Lower lobe of right lung (tissue), 2 donors: ENCODE measurements at regions not wholly inside any gene's neighbourhood (a gene's known extent, or its start where the extent isn't known, plus 50 kb on each side); places are given as distances from the start of the nearest gene placed in this dataset.

ENCODE experiments used
- ATAC-seq, 2 donors: fragments of 200-7000 bp; cut with Tn5 transposase; one replicate each; pipeline ENCODE4 v1.9.1; 2020 to 2022; ENCODE audit warnings: mild to moderate bottlenecking in 2 of 2, moderate library complexity in 2 of 2
- DNase-seq: peaks from one replicate; pipeline ENCODE4 v3.0.0-alpha.2; 2020
- H3K27ac ChIP-seq: fragments of 200-600 bp; one replicate; pipeline ENCODE4 v1.8.0; 2022
- H3K27me3 ChIP-seq: fragments of 200-600 bp; one replicate; pipeline ENCODE4 v1.8.0; 2022; ENCODE audit warnings: low read depth
- H3K36me3 ChIP-seq: fragments of 200-600 bp; one replicate; pipeline ENCODE4 v1.8.0; 2022; ENCODE audit warnings: mild to moderate bottlenecking
- H3K4me1 ChIP-seq: fragments of 200-600 bp; one replicate; pipeline ENCODE4 v1.8.0; 2022
- H3K4me3 ChIP-seq: fragments of 200-600 bp; one replicate; pipeline ENCODE4 v1.8.0; 2022; ENCODE audit warnings: mild to moderate bottlenecking
- H3K9me3 ChIP-seq: fragments of 200-600 bp; one replicate; pipeline ENCODE4 v1.8.0; 2022
- intact Hi-C: fragments of 100-400 bp; cut with DNase I; formaldehyde crosslinking; loops from one replicate; pipeline ENCODE4 v1.11.0; 2022
- TF ChIP-seq, protein P1 (sequence below): fragments of 200-600 bp; IDR thresholded peaks from one replicate; pipeline ENCODE4 v1.8.0; 2022; ENCODE audit warnings: antibody characterized with exemption, mild to moderate bottlenecking
- donor health status: DM: no; HTN: yes; CAD: no; lungs with severe emphysema.

DNA sequence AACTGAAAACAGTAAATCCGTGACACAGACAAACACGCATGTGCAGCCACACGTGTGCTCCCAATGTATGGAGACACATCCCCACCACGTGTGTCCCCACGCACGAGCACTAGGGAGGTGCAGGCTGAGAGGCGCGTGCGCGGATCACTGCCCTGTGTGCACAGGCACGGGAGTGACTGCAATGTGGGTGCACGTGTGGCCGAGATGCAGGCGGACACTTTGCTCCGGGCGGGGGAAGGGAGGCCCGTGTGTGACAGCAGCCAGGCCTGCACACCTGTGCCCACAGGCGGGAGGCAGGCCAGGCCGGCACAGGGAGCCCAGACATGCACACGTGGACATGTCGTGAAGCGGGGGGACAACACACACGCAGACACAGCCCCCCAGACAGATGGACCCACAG lies 77.0 kb downstream of the PTPRS start:
- intact Hi-C loops = no loop called here
- Histone ChIP-seq H3K27me3 (no peaks in the 10 kb centered on the region), H3K4me1 (no peaks in the 10 kb centered on the region), H3K36me3 (peaks cover 30% of the 10 kb centered on the region), H3K27ac (no peak overlapping the region), H3K9me3 (no peaks in the 10 kb centered on the region), H3K4me3 (no peak overlapping the region)
- ATAC-seq (no peak), DNase-seq (no peak)
- TF ChIP-seq, protein P1, sequence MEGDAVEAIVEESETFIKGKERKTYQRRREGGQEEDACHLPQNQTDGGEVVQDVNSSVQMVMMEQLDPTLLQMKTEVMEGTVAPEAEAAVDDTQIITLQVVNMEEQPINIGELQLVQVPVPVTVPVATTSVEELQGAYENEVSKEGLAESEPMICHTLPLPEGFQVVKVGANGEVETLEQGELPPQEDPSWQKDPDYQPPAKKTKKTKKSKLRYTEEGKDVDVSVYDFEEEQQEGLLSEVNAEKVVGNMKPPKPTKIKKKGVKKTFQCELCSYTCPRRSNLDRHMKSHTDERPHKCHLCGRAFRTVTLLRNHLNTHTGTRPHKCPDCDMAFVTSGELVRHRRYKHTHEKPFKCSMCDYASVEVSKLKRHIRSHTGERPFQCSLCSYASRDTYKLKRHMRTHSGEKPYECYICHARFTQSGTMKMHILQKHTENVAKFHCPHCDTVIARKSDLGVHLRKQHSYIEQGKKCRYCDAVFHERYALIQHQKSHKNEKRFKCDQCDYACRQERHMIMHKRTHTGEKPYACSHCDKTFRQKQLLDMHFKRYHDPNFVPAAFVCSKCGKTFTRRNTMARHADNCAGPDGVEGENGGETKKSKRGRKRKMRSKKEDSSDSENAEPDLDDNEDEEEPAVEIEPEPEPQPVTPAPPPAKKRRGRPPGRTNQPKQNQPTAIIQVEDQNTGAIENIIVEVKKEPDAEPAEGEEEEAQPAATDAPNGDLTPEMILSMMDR = no peak

DNA sequence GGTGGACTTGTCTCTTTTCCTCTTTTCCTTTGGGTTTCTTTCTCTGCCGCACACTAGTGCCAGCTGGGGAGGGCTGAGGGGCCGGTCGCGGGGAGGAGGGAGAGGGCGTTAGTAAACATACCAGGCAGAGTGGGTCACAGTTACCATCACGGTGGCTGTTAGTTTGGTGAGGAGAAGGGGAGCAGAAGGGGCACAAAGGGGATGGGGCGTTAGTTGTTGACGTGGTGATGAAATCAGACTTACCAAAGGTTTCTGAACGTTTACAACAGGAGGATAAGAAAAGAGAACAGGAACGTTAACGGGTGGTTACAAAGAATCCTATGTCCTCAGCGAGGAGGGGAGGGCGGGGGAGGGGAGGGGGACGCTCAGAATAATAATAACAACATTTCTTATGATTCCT lies 77.9 kb downstream of the PTPRS start:
- H3K4me3 ChIP-seq = no peak overlapping the region
- H3K9me3 ChIP-seq = no peaks in the 10 kb centered on the region
- ATAC-seq (no peak), DNase-seq (no peak)
- H3K4me1 ChIP-seq = no peaks in the 10 kb centered on the region
- TF ChIP-seq, protein P1 = no peak
- intact Hi-C loops = no loop called here
- no peaks in the 10 kb centered on the region for H3K27me3 ChIP-seq
- H3K36me3 ChIP-seq = peaks cover 38% of the 10 kb centered on the region
- H3K27ac ChIP-seq = no peak overlapping the region

DNA sequence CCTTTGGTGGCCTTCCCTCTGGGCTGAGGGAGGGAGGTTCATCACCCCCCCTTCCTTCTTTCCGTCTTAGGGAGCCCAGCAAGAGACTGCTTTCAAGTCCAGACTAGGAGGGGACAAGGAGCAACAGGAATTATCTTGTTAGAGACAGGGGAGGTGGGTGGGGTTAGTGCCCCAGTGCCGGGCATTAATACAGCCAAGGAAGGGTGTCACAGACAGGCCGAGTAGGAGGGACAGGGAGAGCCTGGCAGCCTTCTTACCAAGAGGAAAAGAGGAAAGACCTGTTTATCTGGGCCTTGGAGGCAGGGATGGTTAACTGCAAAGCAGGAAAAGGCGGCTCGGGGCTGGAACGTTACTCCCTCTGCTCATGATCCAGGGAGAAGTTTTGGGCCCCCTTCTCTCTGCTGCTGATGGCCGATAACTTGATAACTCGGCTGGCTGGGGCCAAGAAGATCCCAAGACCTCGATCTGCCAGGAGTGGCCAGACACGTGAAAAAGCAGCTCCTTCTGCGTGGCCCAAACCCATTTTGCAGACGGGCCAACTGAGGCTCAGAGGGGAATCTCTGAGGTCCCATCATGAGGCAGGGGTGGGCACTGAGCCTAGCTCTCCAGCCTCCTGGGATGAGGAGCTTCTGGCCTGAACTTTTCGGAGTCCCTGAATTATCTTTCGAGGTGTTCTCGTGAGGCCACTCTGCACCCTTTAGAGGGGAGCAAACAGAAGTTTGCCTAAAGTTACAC lies 79.3 kb downstream of the PTPRS start:
- H3K9me3 ChIP-seq = no peaks in the 10 kb centered on the region
- no peaks in the 10 kb centered on the region for H3K27me3 ChIP-seq
- no peak overlapping the region for H3K27ac ChIP-seq
- intact Hi-C loops = no loop called here
- DNase-seq (no peak), ATAC-seq (no peak)
- TF ChIP-seq, protein P1 = no peak
- H3K36me3 ChIP-seq = peaks cover 49% of the 10 kb centered on the region
- no peak overlapping the region for H3K4me3 ChIP-seq
- H3K4me1 ChIP-seq = no peaks in the 10 kb centered on the region

DNA sequence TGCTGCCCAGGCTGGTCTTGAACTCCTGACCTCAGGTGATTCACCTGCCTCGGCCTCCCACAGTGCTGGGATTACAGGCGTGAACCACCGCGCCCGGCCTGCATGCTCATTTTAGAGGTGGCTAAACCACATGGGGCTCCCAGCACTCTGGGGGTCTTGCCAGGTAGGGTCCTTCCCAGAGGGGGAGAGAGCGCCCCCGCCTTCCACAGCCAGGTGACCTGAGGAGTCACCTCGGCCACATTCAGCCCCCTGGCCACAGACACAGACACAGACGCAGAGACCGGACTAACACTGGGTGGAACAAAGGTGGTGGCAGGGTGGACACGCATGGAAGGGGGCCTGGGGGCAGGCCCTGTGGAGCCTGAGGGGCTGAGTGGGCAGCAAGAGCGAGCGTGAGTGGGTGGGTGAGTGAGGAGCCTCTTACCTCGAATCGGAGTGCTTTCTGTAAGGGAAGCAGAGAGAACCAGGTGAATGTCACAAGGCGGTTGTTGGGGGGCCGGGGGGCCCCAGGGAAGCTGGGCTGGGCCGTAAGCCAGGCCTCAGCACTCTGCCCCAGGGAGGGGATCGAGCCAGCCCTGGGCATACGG lies 80.1 kb downstream of the PTPRS start:
- H3K9me3 ChIP-seq = peaks cover 3% of the 10 kb centered on the region
- H3K4me3 ChIP-seq = no peak overlapping the region
- H3K36me3 ChIP-seq = peaks cover 49% of the 10 kb centered on the region
- no peak for ATAC-seq
- H3K27me3 ChIP-seq = no peaks in the 10 kb centered on the region
- no peak overlapping the region for H3K27ac ChIP-seq
- no peak for DNase-seq
- TF ChIP-seq, protein P1 = no peak
- no peaks in the 10 kb centered on the region for H3K4me1 ChIP-seq
- intact Hi-C loops = no loop called here

DNA sequence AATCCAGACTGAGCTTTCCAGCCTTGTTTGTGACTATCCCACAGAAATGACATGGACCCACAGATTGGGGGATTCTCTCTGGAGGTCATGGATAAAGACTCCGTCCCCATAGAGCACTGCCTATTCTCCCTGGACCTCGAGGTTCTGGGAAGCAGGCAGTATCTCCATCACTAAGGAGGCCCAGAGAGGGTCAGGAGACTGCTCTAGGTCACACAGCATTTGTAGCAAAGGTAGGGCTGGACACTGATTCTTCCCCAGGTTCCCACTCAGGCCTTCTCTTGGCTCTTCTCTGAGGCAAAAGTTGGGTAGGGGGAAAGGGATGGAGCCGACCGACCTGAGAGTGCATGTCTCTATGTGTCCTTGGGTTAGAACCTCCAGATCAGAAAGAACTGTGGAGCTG lies 80.9 kb downstream of the PTPRS start:
- TF ChIP-seq, protein P1 = no peak
- no peak for ATAC-seq
- no peaks in the 10 kb centered on the region for H3K27me3 ChIP-seq
- DNase-seq = no peak
- H3K4me3 ChIP-seq = no peak overlapping the region
- peaks cover 8% of the 10 kb centered on the region for H3K9me3 ChIP-seq
- H3K27ac ChIP-seq = no peak overlapping the region
- H3K4me1 ChIP-seq = no peaks in the 10 kb centered on the region
- intact Hi-C loops = no loop called here
- peaks cover 49% of the 10 kb centered on the region for H3K36me3 ChIP-seq
